ENCODE measurements at regions not wholly inside any gene's neighbourhood (a gene's known extent, or its start where the extent isn't known, plus 50 kb on each side); places are given as distances from the start of the nearest gene placed in this dataset.

GRCh38 chr6:154945271-154945890, 49.7 kb upstream of the TIAM2 start:
- TF ChIP-seq CTCF (IDR thresholded peaks at IDR 0.05; ENCODE audit: borderline replicate concordance, extremely low read depth, insufficient read depth): no peak
- DNase-seq (no peak), FAIRE-seq (no peak)
- Histone ChIP-seq H3K9me3 (ENCODE audit: control insufficient read depth in 2 of 3, insufficient read depth in 1 of 3, low read length in 3 of 3) (no peaks in the 10 kb centered on the region), H3K27me3 (ENCODE audit: control insufficient read depth, insufficient read depth, low read length) (no peaks in the 10 kb centered on the region), H3K9ac (ENCODE audit: low read length in 3 of 3) (no peak overlapping the region), H3K36me3 (ENCODE audit: control insufficient read depth in 2 of 3, insufficient read depth in 3 of 3, low read length in 3 of 3) (peaks cover 0 to 5% (median 0%) of the 10 kb centered on the region in 3 donors), H3K27ac (ENCODE audit: low read depth in 2 of 2, low read length in 2 of 2) (no peak overlapping the region), H3K4me1 (ENCODE audit: control insufficient read depth in 2 of 3, insufficient read depth in 2 of 3, low read depth in 1 of 3, low read length in 3 of 3) (no peaks in the 10 kb centered on the region), H3K4me3 (ENCODE audit: low read length in 3 of 3) (no peak overlapping the region)
- intact Hi-C loops (cut with DNase I): no loop called here
